ENCODE measurements at regions not wholly inside any gene's neighbourhood (a gene's known extent, or its start where the extent isn't known, plus 50 kb on each side); places are given as distances from the start of the nearest gene placed in this dataset.
"Not testable (repeated sequence)": the region's sequence is repeated elsewhere in the genome, so short reads cannot be mapped to it uniquely, and the experiment has no call there.

- no peak for TF ChIP-seq POLR2A (IDR thresholded peaks at IDR 0.05; ENCODE audit: low read depth, low read length)
- no peak for DNase-seq (ENCODE audit: insufficient read length, low spot score)
- no peak for FAIRE-seq
Observed at GRCh38 chr10:11678074-11678793, 63.9 kb upstream of the ECHDC3 start.

DNA sequence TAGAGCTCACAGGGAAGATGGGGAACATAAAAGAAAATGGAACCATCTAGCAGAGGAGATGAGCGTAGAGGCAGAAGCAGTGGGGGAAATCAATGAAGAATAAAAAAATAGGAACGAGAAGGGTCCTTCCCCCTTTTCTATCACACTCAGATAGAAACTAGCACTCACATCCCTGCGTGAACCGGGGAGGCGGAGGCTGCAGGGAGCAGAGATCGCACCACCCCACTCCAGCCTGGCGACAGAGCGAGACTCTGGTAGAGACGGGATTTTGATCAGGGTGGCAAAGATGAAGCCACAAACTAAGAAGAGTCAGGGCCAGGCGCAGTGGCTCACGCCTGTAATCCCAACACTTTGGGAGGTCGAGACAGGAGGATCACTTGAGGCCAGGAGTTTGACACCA lies 64.7 kb upstream of the ECHDC3 start:
- no peak for TF ChIP-seq POLR2A (IDR thresholded peaks at IDR 0.05; ENCODE audit: low read depth, low read length)
- FAIRE-seq (no peak), DNase-seq (ENCODE audit: insufficient read length, low spot score) (no peak)

GRCh38 chr10:11673346-11674280 lies 62.2 kb upstream of the USP6NL start:
- no peak for DNase-seq (ENCODE audit: insufficient read length, low spot score)
- no peak for FAIRE-seq
- no peak for TF ChIP-seq POLR2A (IDR thresholded peaks at IDR 0.05; ENCODE audit: low read depth, low read length)

- DNase-seq (ENCODE audit: insufficient read length, low spot score): no peak
- no peak for FAIRE-seq
- TF ChIP-seq POLR2A (IDR thresholded peaks at IDR 0.05; ENCODE audit: low read depth, low read length): no peak
Observed at GRCh38 chr10:11672836-11673235, 61.4 kb upstream of the USP6NL start.

GRCh38 chr10:11670381-11670780 lies 58.9 kb upstream of the USP6NL start:
- TF ChIP-seq POLR2A (IDR thresholded peaks at IDR 0.05; ENCODE audit: low read depth, low read length): no peak
- DNase-seq (ENCODE audit: insufficient read length, low spot score) (no peak), FAIRE-seq (no peak)

DNA sequence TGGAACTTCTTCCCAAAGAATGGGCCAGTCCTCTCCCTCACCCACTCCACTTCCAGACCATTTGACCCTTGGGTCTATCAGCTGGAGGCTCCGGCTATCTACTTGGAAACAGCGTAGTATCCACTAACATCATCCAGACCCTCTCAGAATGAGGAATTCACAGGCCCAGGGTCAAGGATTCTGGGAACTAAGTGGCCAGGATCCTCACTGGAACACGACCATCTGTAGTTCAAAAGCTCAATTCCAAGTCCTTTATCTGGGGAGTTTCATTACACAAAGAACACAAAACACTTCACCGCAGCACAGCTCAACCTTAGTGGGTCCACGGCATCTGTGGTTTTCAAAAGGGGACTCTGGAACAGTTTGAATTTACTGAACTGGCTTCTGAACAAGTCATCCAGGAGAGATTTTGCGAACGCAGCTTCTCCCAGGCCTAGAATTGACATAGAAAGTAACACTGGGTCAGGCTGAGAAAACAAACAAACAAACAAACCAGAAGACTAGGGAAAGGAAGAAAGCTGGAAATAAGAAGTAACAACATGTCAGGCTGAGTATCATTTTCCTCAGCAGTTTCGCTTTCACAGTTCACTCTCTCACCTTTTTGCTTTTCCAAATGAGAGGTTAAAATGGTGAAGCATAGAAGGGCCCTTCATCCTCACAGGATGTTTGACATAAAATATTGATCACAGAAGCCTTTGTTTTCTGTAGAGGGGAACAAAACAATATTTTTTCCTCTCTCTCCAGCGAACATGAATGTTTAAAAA lies 57.6 kb upstream of the USP6NL start:
- no peak for FAIRE-seq
- TF ChIP-seq POLR2A (IDR thresholded peaks at IDR 0.05; ENCODE audit: low read depth, low read length): no peak
- no peak for DNase-seq (ENCODE audit: insufficient read length, low spot score)

DNA sequence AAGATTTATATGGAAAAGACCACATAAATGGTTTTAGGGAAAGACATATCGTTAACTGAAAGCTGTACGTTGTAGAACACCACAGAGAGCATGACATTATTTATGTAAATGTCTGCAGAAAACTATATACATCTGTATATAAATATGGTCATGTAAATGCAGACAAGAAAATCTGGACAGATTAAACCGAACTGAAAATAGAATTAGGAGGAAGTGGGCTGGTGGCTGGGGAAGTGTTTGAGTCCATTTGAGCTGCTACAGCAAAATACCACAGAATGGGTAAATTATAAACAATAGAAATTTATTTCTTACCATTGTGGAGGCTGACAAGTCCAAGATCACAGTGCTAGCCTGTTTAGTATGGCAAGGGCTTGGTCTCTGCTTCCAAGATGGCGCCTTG lies 56.3 kb upstream of the USP6NL start:
- no peak for TF ChIP-seq POLR2A (IDR thresholded peaks at IDR 0.05; ENCODE audit: low read depth, low read length)
- DNase-seq (ENCODE audit: insufficient read length, low spot score): no peak
- FAIRE-seq: no peak

DNA sequence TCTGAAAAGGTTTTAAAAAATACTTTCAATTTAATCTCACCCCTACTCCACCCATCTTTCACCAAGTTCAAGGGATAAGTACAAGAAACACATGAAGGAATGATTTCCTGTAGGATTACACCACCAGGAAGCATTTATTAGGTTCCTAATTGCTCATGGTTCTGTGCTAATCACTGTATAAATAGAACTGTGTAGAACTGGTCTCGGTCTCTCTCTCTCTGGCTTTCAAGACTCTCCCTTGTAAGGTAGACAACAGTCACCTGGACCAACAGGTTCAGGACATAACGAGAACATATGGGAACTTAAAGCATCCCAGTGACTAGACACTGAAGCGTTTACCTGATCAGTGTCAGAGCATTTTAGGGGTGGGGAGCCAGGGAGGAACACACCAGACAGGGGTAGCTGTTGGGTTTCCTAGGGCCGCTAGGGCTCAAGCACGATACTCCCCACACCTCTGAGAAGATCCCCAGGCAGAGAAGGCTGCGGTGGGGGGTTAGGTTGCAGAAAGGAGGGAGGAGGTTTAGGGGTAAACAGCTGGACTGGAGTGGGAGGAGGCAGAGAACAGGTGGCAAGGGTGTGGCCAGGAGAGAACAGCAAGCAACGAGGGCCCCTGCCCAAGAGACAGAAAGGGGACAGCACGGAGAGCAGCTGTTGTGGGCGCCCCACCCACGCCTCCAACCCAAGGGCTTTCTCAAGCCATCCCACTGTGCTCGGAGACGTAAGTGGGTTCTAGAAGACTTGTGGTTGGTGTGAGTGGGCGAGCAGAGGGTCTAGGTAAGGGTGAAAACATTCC lies 52.5 kb upstream of the USP6NL start:
- FAIRE-seq (no peak), DNase-seq (ENCODE audit: insufficient read length, low spot score) (no peak)
- TF ChIP-seq POLR2A (IDR thresholded peaks at IDR 0.05; ENCODE audit: low read depth, low read length): no peak

DNA sequence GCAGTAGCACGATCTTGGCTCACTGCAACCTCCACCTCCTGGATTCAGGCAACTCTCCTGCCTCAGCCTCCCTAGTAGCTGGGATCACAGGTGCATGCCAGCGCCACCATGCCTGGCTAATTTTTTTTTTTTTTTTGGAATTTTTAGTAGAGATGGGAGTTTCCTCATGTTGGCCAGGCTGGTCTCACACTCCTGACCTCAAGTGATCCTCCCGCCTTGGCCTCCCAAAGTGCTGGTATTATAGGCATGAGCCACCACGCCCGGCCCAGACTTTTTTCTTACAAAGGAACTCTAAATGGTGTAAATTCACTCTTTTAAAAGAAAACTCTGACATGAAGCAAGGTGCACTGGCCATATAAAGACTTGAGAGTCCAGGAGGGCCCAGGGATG lies 51.7 kb upstream of the USP6NL start:
- FAIRE-seq; DNase-seq (ENCODE audit: insufficient read length, low spot score): not testable (repeated sequence)

GRCh38 chr10:11661441-11661840 lies 50.0 kb upstream of the USP6NL start:
- no peak for TF ChIP-seq POLR2A (IDR thresholded peaks at IDR 0.05; ENCODE audit: low read depth, low read length)
- DNase-seq (ENCODE audit: insufficient read length, low spot score) (no peak), FAIRE-seq (no peak)
